SIG-M5 treated with dmso at 0.1 percent for 504 hours (cell line): ENCODE measurements at regions not wholly inside any gene's neighbourhood (a gene's known extent, or its start where the extent isn't known, plus 50 kb on each side); places are given as distances from the start of the nearest gene placed in this dataset.
A peak's percentile ranks its signal among the peaks of the same experiment; 100 is the strongest.
"Not testable (repeated sequence)": the region's sequence is repeated elsewhere in the genome, so short reads cannot be mapped to it uniquely, and the experiment has no call there.

ENCODE experiments used
- DNase-seq: peaks from one replicate; lab custom pipeline; 2025; ENCODE audit not compliant: unreplicated experiment; lab: John Stamatoyannopoulos, UW

DNA sequence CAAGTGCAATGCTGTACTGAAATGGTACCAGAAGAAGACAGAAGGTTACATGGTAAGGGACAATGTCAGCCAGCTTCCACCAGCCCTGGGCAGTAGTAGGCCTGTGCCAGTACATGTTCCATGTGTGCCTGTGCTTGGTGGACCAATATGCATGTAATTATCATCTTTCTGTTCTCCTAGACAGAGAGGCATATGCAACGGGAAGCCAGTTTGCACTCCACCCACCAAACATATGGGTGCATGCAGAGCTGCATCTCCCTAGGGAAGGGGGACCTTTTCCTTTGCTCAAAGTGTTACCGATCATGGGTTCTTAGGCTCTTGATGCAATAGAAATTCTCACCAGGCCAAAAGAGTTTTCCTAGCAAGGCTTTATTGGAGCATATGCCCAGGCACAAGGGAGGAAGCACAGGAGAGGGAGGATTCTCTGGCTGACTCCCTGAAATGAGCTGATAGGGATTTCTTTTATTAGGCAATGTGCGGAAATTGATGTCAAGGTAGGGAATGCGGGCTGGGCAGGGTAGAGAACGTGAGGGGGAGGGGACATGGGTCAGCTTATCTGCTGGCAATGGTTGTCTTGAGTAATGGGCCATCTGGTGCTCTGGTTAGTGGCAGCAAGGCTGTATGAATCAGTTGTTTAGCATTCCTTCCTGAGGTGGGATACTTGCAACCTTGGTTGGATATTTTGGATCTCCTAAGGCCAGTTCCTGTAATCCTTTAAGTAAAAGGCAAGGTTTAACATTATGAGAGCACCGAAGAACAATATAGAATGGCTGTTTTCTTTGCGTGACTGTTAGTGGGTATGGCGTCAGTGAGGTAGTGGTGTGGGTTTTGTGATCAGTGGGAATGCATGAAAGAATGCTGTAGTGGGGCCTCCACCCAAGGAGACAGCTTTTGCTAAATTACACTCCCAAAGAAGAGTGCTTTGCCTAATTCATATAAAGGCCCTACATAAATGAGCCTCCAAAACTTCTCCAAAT, 102.5 kb downstream of the CDRT15L2 start:
- DNase-seq: not testable (repeated sequence)

DNA sequence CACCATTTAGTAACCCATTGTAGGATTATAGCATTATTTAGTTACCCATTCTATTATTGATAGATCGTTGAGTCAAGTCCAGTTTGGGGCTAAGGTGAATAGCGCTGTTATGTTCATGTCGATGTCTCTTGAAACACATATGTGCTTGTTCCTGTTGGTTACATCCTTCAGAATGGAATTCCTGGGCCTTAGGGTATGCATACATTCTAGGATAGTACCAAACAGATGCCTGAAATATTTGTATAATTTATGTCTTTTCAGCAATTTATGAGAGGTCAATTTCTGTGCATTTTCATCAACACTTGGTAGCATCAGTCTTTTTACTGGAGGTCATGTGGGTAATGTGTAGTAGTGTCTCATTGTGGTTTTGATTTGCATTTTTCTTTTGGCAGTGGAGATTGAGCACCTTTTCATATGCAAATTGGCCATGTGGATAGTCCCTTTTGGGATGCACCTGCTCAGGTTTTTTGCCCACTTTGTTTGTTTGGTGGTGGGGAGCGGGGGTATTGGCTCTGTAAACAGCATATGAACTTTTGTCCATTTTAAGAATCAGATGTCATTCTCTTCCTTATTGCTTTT, 104.2 kb downstream of the CDRT15L2 start:
- not testable (repeated sequence) for DNase-seq

DNA sequence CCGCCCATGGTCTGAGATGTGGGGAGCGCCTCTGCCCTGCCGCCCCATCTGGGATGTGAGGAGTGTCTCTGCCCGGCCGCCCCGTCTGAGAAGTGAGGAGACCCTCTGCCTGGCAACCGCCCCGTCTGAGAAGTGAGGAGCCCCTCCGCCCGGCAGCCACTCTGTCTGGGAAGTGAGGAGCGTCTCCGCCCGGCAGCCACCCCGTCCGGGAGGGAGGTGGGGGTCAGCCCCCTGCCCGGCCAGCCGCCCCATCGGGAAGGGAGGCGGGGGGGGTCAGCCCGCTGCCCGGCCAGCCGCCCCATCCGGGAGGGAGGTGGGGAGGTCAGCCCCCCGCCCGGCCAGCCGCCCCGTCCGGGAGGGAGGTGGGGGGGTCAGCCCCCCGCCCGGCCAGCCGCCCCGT, 105.5 kb downstream of the CDRT15L2 start:
- not testable (repeated sequence) for DNase-seq

DNA sequence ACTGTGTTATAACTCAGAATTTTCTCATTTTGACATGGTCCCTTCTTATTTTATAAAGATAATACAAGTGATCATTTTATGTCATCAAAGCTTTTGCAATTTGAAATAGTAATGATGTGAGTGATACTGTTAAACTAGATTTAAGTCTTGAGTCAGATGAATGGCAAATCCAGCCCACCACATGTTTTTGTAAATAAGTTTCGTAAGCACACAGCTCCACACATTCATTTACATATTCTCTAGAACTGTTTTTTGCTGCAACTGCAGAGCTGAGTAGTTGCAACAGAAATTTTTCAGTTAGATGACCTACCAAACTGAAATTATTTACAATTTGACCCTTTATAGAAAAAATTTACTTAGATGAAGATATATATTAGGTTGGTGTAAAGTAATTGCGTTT, 108.1 kb downstream of the CDRT15L2 start:
- not testable (repeated sequence) for DNase-seq

DNA sequence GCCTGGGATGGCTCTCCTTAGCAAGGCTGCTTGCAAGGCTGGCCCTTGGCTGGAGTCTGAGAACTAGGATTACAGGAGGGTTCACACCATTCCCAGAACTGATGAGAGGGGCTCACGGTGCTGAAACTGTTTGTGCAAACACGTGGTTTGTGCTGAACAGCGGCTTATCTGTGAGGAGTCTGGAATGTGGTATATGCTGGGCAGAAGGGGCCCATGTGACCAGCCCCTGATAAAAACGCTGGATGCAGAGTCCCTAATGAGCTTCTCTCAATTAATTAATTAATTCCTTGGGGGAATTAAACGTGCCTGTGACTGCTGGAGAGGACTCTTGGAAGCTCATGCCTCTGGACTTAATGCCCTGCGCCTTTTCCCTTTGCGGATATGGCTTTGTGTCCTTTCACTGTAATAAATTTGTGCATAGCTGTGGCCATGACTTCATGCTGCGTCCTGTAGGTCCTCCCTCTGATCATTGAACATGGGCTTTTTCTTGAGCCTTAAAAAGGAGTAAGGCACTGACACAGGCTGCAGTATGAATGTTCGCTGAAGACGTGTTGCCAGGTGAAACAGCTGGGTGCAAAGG, 109.7 kb downstream of the CDRT15L2 start:
- DNase-seq: not testable (repeated sequence)

DNA sequence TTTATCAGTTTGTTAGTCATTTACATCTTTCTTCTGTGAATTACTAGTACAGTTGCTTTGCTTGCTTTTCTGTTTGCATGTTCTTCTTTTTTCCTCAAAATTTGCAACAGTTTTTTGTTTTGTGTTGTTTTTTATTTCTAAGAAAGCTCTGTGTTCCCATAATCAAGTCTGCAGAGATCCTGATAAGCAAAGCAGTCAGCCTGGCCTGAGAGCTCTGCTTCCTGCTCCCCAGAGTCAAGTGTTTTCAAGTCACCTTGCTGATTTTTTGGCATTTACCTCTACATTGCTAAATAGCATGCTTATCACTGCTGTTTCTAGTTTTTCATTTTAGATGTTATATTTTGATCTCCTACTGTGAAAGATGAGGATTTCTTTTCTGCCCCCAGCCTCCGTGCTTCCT, 113.2 kb downstream of the CDRT15L2 start:
- not testable (repeated sequence) for DNase-seq

DNA sequence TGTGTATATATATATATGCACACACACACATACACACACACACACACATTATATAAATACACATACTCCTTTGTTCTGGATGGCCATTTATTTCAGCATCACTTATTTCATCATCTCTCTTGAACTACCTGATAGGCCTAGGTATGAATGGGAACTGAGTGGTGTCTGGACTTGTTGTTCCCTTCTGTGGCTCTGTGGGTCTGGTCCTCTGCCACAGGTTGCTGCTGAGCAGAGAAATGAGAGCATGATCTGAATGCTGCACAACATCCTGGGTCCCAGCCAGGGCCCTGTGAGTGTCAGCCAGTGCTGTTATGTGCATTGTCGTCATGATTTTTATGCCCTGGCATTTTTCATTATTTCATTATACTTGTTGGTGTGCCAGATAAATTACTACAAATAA, 116.3 kb downstream of the CDRT15L2 start:
- not testable (repeated sequence) for DNase-seq

DNA sequence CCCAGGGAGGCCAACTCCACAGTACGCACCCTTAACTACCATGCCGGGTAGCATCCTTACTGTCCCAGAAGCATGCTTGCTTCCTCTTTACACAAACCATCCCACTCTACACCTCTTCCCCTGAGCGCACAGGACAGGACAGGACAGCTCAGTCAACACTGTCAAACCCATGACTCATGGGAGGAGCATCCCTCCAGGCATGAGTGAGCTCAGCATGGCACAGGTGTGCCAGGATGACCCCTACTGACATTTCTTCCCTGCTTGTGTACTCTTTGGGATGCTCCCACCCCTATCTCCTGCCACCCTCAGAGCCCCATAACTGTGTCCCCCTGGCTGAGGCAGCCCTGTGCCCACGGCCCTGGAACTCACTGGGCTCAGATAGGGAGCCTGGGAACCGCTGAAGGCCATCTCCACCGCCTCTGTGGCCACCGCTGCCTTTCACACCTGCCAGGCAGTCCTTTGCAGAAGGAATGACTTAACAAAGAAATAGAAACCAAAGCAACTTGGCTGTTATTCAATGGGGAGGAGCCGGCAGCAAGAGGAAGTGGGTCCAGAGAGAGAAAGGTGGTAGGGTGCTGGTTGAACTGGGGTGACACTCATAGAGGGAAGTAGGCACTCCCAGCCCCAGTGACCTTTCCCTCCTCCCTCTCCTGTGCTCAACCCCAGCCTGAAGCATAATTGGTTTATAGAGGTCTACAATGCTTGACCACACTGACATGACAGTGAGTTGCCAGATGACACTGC, 119.1 kb downstream of the CDRT15L2 start:
- DNase-seq: peak; percentile 67

DNA sequence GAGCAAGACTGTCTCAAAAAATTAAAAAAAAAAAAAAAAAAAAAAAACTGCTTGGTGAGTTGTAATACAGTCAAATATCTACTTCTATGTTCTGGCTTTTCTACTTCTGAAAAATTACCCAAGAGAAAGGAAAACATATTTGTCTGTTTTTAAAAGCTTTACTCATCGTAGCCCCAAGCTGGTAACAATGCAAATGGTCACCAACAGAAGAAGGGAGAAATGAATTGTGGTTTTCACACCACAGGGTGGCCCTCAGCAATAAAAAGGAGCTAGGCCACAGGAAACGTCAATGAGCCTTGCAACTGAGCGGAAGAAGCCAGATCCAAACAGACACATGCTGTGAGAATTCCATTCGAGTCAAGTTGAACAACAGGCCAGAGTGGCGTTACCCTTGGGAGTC, 121.0 kb downstream of the CDRT15L2 start:
- not testable (repeated sequence) for DNase-seq

DNA sequence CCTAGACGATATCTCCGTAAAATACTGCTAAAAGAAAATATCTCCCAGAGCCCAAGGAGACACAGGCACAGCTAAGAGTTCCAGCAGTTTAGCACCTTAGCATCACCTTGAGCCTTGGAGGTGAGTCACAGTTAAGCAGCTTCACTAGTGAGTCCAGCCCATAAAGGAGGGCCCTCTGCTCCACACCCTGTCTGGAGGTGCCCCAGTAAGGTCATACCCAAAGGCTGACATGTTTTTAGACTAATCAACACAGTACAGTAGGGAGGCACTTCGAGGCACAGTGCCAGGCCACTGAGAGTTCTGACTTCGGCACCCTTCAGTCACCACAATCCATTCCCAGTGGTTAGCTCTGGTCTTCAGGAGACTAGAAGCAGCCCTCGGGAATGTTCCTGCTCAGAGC, 121.8 kb downstream of the CDRT15L2 start:
- DNase-seq: not testable (repeated sequence)

DNA sequence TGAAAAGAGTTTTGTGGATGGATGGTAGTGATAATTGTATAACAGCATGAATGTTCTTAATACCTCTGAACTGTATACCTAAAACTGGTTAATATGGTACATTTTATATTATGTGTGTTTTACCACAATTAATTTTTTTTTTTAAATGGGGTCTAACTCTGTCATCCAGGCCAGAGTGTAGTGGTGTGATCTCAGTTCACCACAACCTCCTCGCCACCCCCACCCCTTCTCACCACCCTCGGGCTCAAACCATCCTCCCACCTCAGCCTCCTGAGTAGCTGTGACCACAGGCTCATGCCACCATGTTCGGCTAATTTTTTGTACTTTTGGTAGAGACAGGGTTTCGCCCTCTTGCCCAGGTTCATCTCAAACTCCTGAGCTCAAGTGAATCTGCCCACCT, 123.2 kb downstream of the CDRT15L2 start:
- DNase-seq: no peak

DNA sequence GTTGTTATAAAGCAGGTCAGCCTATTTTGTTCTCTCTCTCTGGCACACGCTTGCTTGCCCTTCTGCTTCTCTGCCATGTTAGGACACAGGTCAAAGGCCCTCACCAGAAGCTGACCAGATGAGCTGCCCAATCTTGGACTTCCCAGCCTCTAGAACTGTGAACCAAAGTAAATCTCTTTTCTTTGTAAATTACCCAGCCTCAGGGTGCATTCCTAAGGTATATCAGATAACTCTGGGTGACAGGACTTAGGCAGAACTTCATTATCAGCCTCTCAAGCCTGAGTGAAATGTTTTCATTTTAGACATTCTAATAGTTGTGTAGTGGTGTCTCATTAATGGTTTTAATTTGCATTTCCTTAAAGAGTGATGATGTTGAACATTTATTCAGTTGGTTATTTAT, 124.3 kb downstream of the CDRT15L2 start:
- DNase-seq: no peak

DNA sequence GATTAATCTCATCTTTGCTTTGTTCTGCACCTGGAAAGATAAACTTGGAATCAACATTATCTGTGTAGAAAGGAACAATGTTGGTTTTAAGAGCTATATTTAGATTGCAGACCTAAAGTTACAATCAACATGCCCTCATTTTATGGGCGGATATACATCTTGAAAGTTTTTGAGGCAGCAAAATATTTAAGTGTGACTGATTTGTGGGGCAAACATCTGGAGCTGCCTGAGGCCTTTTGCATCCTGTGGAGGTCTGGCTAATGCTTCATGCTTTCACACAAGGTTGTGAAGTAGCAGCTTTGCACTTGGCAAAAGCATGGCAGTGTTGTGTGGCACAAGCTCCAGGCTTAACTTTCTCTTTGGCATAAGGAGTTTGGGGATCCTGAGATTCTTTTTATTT, 125.7 kb downstream of the CDRT15L2 start:
- DNase-seq: not testable (repeated sequence)

DNA sequence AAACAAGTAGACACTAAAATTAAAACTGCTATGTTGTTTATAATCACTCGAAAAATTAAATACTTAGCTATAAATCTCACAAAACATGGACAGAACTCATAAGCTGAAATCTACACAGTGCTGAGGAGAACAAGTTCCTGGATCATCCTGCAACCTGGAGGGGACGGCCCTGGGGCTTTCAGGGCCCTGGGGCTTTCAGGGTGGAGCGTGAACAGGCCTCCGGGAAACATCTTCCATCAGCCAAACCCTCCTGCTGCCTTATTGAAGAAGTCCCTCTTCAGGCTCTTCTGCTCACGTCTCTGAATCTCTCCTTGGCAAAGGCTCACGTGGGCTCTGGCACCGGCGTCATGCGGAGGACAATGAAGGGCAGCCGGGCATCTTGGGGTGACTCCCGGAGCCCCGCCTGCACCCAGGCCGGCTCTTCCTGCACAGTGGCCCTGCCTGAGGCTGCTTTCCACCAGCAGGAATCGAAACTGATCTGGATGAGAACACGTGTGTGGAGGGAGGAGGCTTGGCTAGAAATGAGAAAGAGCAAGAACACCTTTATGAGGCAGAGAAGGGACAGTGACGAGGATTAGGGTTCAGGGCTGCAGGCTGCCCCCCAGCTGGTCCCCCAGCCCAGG, 127.3 kb downstream of the CDRT15L2 start:
- peak; percentile 3 for DNase-seq

DNA sequence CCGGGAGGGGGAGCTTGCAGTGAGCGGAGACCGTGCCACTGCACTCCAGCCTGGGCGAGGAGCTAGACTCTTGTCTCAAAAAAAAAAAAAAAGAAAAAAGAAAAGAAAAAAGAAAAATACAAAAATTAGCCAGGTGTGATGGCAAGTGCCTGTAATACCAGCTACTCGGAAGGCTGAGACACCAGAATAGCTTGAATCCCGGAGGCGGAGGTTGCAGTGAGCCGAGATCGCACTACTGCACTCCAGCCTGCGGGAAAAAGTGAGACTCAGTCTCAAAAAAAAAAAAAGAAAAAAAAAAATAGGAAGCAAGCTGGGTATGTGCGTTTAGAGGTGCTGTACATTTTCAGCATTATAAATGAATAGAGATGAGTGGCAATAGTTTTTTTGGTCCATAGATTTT, 129.3 kb downstream of the CDRT15L2 start:
- not testable (repeated sequence) for DNase-seq

DNA sequence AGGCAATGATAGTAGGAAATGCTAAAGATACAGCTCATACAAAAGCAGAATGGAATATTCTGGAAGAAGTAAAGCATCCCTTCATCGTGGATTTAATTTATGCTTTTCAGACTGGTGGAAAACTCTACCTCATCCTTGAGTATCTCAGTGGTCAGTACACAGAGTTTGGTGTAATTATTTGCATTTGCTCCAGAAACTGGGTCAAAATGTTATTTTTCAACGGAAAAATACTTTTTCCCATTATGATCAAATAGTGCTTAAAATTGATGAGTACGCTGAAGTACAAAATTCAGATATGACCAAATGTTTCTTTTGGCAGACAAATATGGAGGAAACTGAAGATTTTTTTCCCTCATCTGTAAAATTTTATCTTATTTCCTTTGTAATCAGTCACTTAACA, 137.0 kb downstream of the CDRT15L2 start:
- not testable (repeated sequence) for DNase-seq

DNA sequence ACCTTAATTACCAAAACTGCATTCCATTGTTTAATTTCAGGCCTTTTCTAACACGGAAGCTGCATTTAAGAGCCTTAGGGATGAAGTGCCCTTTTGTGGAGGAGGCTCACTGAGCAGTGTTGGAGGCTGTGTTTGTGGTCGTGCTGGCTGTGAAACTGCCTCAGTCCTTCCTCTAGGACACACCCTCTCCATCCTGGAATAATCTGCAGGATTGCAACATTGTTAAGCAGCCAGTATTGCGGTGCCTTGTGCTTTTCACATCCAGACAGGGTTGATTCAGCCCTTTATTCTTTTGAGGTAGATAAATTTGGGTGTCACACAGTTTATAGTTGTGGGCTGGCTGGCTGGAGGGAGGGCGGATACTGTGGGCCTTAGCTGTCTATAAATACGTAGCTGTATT, 141.6 kb downstream of the CDRT15L2 start:
- no peak for DNase-seq

DNA sequence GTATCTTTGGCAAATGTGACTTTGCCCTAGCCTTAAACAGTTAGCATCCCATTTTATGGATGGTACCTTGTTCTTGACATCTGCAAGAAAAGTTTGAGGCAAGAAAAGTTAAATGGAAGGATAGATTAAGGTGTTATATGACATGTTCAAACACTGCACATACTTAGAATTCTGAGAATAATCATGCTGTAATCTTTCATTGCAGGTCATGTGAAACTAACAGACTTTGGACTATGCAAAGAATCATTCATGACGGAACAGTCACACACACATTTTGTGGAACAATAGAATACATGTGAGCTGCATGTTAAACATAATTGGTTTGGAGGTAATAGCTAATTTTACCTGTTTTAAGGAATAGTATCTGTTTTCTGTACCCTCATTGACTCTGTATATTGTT, 144.9 kb downstream of the CDRT15L2 start:
- not testable (repeated sequence) for DNase-seq

DNA sequence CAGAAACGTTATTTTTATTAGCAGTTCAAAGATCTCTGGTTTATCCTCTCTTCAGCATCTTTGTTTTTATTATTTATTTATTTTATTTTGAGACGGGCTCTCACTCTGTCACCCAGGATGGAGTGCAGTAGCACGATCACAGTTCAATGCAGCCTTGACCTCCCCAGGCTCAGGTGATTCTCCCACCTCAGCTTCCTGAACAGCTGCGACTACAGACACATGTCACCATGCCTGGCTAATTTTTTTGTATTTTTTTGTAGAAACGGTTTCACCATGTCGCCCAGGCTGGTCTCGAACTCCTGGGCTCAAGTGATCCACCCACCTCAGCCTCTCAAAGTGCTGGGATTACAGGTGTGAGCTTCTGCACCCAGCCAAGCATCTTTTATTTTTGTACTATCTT, 147.7 kb downstream of the CDRT15L2 start:
- not testable (repeated sequence) for DNase-seq

DNA sequence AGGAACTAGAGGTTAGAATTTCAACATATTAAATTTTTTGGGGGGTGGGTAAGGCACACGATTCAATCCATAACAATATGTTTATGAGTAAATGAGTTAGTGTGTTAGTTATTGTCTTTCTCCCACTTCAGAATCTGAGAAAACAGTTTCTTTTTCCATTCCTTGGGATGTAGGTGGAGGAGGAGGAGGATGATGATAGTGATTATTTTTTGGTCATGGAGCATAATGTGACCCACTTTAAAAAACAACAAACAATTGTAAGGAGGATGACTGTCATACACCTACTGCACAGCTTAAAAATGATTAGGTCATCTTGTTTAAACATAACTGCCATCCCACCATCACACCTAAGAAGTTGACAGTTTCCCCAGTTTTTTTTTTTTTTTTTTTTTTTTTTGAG, 148.7 kb downstream of the CDRT15L2 start:
- no peak for DNase-seq

DNA sequence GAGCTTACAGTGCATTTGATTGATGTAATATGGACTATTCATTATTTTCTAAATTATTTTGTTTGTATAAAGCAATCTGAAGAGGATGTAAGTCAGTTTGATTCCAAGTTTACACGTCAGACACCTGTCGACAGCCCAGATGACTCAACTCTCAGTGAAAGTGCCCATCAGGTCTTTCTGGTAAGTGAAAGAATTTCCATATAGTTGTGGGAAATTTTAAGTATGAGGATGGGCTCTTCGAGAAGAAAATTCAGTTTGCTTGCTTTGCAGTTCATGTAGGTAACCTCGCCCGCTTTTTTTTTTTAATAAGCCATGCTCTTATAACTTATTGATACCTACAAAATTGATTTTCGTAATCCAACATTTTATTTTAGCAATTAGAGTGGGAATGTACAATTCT, 151.6 kb downstream of the CDRT15L2 start:
- not testable (repeated sequence) for DNase-seq
